ENCODE measurements at regions not wholly inside any gene's neighbourhood (a gene's known extent, or its start where the extent isn't known, plus 50 kb on each side); places are given as distances from the start of the nearest gene placed in this dataset.

DNA sequence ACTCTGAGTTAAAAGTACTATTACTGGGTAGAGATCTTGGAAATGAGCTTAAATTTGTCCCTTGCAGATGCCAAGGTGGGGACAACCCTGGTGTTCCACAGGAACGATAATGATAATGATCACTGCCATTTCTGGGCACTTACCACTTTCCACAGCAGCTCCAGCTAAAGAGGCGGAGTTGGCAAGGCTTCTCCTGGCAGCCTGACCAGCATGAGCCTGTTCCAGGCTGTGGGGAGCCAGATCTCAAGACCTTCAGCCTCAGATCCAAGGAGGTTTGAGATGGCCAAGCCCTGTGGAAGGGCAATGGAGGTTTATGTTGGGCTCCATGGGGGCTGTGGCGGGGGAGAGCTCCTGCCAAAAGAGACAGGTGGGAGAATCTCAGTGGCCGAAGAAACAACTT is 244.9 kb upstream of the MVB12B start:
- DNase-seq (ENCODE audit: missing footprints) (no peak), ATAC-seq (no peak)
- intact Hi-C loops (cut with DNase I) = no loop called here

- ATAC-seq (no peak), DNase-seq (ENCODE audit: missing footprints) (no peak)
- intact Hi-C loops (cut with DNase I) = no loop called here
Measured at GRCh38 chr9:126084008-126084407, 242.6 kb upstream of the MVB12B start.

DNA sequence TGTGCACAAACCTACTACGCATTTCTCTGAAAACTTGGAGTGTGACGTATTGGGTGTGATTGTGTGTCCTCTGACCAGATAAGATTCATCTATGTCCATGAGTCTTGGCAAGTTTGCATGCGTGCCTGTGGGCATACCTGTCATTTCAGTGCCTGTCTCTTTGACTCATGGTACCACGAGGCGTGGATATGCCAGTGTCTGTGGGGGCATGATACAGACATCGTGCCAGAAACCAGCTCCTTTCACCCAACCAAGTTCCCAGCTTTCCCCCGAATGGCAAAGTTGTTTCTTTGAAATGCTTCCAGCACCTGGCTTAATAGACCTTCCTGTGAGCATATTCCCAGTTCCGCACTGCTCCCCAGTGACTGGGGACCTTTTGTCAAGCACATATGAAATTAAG is 241.9 kb upstream of the MVB12B start:
- intact Hi-C loops (cut with DNase I) = no loop called here
- DNase-seq (ENCODE audit: missing footprints) = no peak
- no peak for ATAC-seq

DNA sequence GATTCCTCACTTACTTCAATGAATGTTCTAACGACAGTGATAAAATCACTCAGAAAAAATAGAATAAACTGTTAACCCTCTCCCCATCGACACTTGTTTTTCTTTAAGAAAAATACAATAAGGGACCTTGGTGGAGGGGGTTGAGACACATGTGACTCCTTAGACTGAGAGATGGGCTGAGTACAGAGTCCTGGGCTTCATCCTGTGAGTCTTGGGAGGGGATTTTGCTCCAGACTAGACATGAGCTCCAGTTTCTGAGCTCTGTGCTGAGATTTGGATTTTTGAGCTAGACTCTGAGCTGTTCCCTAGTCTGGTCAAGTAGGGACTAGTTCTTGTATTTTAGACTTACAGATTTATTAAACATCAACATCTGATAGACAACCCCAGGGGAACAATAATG is 241.5 kb upstream of the MVB12B start:
- DNase-seq (ENCODE audit: missing footprints) (no peak), ATAC-seq (no peak)
- intact Hi-C loops (cut with DNase I) = no loop called here

- no peak for DNase-seq (ENCODE audit: missing footprints)
- intact Hi-C loops (cut with DNase I) = no loop called here
- no peak for ATAC-seq
Measured at GRCh38 chr9:126088336-126088735, 238.3 kb upstream of the MVB12B start.

DNA sequence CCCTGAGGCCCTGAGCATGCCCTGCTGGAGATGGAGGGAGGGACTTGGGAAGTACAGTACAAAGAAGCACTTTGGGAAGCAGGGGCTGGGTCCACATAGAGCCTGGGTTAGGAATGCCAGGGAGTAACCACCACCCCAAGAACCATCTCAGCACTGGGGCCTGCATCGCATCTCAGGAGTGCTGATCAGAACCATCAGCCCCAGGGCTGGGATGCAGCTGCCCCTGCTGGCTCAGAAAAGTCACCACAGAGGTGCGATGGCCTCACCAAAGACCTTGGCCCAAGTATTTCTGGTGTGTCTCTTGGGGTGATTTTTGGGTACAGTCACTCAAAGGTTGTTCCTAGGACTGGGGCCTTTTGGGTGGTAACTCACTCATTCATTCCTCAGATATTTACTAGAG is 236.8 kb upstream of the MVB12B start:
- no peak for ATAC-seq
- intact Hi-C loops (cut with DNase I) = no loop called here
- no peak for DNase-seq (ENCODE audit: missing footprints)

GRCh38 chr9:126093771-126094170 is 232.9 kb upstream of the MVB12B start:
- intact Hi-C loops (cut with DNase I) = no loop called here
- no peak for DNase-seq (ENCODE audit: missing footprints)

GRCh38 chr9:126095546-126096190 is 231.0 kb upstream of the MVB12B start:
- DNase-seq (ENCODE audit: missing footprints) (no peak), ATAC-seq (no peak)
- intact Hi-C loops (cut with DNase I) = no loop called here

More at GRCh38 chr9:126093771-126094170, 232.9 kb upstream of the MVB12B start:
- ATAC-seq = no peak

DNA sequence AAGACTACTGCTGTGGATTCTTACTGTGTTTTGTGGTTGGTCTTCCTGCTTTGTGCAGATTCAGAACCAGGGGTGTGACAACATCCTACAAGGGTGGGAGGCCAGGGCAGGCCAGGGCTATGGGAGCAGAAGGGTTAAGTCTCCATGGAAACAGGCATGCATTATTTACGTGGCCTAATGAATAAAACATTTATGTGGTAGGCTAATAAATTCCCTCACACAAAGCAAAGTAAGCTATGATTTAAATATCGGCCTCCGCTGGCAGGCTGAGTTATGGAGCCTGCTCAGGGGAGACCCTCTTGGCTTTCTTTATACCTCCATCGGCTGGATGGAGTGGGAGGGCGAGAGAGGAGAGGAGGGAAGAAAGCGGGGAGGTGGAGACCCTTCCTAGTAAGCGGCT is 230.3 kb upstream of the MVB12B start:
- no peak for DNase-seq (ENCODE audit: missing footprints)
- no peak for ATAC-seq
- intact Hi-C loops (cut with DNase I) = no loop called here

DNA sequence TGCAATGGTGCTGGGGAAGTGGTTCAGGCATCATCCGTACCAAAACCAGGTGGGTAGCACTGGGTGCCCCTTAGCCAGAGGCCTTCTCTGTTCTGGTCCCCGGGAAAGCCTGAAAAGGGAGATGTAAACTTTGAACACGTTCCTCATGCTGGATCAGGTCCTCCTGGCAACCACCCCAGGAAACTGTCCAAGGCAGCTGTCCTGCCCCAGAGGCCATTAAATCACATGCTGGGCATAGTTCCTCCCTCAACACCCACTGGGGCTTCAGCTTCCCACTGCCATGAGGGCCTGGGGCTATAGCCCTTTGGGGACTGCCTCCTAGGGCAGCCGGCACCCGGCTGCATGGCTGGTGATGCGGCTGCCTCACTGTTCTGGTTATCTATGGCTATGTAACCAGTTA is 228.9 kb upstream of the MVB12B start:
- intact Hi-C loops (cut with DNase I) = no loop called here
- DNase-seq (ENCODE audit: missing footprints) = no peak
- ATAC-seq = no peak

DNA sequence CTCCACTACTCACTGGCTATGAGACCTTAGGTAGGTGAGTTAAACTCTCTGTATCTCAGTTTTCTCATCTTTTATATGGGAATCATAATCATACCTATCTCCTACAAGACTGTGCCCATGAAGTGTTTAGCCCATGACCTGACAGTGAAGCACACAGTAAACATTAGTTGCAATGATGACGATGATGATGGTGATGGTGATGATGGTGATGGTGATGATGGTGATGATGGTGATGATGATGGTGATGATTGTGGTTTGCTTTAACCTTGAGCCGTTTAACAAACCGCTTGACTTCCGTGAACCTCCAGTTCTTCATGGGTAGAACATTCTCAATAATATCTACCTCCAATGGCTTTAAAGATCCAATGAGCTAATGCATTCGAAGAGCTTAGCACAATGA is 220.2 kb upstream of the MVB12B start:
- intact Hi-C loops (cut with DNase I) = no loop called here
- no peak for DNase-seq (ENCODE audit: missing footprints)
- ATAC-seq = no peak

- intact Hi-C loops (cut with DNase I) = no loop called here
- ATAC-seq (no peak), DNase-seq (ENCODE audit: missing footprints) (no peak)
Measured at GRCh38 chr9:126107693-126108092, 218.9 kb upstream of the MVB12B start.

- intact Hi-C loops (cut with DNase I) = no loop called here
- no peak for DNase-seq (ENCODE audit: missing footprints)
- ATAC-seq = no peak
Measured at GRCh38 chr9:126108240-126108639, 218.4 kb upstream of the MVB12B start.

- DNase-seq (ENCODE audit: missing footprints) = no peak
- intact Hi-C loops (cut with DNase I) = no loop called here
- no peak for ATAC-seq
Measured at GRCh38 chr9:126109575-126109974, 217.1 kb upstream of the MVB12B start.

DNA sequence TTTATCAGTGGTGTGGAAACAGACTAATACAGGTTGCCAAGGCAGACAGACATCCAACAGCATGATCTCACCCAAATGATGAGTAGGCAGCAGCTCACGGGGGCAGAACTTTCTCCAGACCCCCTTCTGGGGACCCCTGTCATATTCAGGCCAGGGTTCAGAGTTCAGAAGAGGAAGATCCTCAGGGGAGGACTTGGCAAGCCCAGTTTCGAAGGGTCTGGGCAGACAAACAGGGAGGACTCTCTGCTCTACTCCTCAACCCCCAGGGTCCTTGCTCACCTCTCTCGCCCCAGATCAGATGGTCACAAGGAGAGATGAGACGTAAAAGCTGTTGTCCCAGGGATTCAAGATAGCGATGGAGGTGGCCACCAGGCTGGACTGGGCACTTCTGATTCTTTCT is 215.1 kb upstream of the MVB12B start:
- ATAC-seq (no peak), DNase-seq (ENCODE audit: missing footprints) (no peak)
- intact Hi-C loops (cut with DNase I) = no loop called here

- intact Hi-C loops (cut with DNase I) = no loop called here
- ATAC-seq = no peak
- DNase-seq (ENCODE audit: missing footprints) = no peak
Measured at GRCh38 chr9:126112135-126112720, 214.4 kb upstream of the MVB12B start.

- ATAC-seq (no peak), DNase-seq (ENCODE audit: missing footprints) (no peak)
- intact Hi-C loops (cut with DNase I) = no loop called here
Measured at GRCh38 chr9:126113176-126113575, 213.5 kb upstream of the MVB12B start.

DNA sequence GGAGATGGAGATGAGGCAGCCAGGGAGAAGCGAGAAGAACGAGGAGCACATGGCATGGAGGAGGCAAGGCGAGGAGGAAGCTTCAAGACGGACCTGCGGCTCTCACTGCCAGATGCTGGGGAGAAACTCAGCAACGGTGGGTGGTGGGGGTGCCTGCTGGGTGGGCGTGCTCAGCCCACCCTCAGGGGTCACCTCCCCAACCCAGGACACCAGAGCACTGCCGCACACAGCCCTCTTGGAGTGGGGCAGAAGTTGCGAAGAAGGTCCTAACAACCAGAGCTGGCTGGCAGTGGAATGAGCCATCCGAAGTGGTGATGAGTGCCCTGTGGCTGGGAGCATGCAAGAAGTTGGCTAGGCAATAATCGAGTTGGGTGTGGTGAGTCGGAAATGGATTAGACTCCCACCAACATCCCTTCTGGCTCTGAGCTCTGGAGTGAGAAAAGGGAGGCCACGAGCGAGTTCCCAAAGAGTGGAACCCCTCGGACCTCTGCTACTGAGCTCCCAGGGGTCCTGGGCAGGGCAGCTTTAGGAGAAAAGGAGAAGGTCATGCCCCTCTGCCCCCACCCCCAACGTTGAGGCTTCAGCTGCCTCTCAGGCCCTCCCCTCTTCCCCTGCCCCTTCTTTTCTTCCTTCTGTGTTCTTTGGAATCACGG is 212.7 kb upstream of the MVB12B start:
- intact Hi-C loops (cut with DNase I) = no loop called here
- no peak for ATAC-seq
- DNase-seq (ENCODE audit: missing footprints) = no peak

DNA sequence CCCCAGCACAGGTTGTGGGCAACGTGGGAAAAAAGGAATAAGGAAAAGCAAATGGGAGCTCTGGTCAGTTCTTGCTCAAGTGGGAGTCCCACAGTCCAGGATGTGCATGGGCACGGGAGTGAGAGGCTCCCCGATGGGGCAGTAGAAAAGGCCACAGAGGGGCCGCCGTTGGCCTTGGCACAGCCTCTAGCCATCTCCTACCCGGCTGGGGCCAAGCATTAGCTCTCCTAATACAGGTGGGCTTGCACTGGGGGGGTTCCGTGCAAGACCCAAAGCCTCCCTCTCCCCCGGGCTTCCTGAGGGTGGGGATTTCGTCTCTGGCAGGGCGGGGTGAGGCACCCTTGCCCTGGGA is 212.2 kb upstream of the MVB12B start:
- peak; percentile 57 for DNase-seq (ENCODE audit: missing footprints)
- intact Hi-C loops (cut with DNase I) = no loop called here
- ATAC-seq = no peak

GRCh38 chr9:126114850-126115460 is 211.7 kb upstream of the MVB12B start:
- ATAC-seq = no peak
- no peak for DNase-seq (ENCODE audit: missing footprints)
- intact Hi-C loops (cut with DNase I) = no loop called here
